T-cell (primary cell): ENCODE measurements at regions not wholly inside any gene's neighbourhood (a gene's known extent, or its start where the extent isn't known, plus 50 kb on each side); places are given as distances from the start of the nearest gene placed in this dataset.

Source experiments
- ATAC-seq, 4 experiments: fragments of 200-7000 bp in 3 of 4; fragments of 150-1000 bp in 1 of 4; cut with Tn5 transposase; replicated peaks in 1 of 4; 1 replicate in 3 of 4; 2 replicates in 1 of 4; pipeline ENCODE4 v1.10.0; 2021; ENCODE audit warnings: moderate library complexity in 3 of 4, mild to moderate bottlenecking in 2 of 4, moderate number of reproducible peaks in 1 of 4
- CTCF ChIA-PET, 2 donors: fragments of 300-600 bp; sonication (Branson Sonifier 250); formaldehyde crosslinking; loops; one replicate each; lab custom pipeline; 2022; ENCODE audit warnings: antibody characterized with exemption in 2 of 2; lab: Charles Lee
- POLR2A ChIA-PET, 2 donors: fragments of 300-600 bp; sonication (Branson Sonifier 250); formaldehyde crosslinking; loops; one replicate each; lab custom pipeline; 2022; ENCODE audit warnings: antibody characterized with exemption in 2 of 2; lab: Charles Lee
- DNase-seq, 35 experiments: peaks; one replicate each; pipeline versions ENCODE4 v3.0.0 to v3.0.0-alpha.2; 2013 to 2023
- H3K27ac ChIP-seq: one replicate; pipeline ENCODE4 v1.5.1; 2013; ENCODE audit warnings: low read length
- H3K27me3 ChIP-seq, 2 experiments: replicated peaks in 1 of 2; 1 replicate in 1 of 2; 2 replicates in 1 of 2; pipeline versions ENCODE4 v1.6.1 to v1.7.0; 2013; ENCODE audit warnings: low read length in 1 of 2, mixed read lengths in 1 of 2; ENCODE audit not compliant: control insufficient read depth in 2 of 2, insufficient read depth in 2 of 2; ENCODE audit errors: extremely low read depth in 1 of 2
- H3K36me3 ChIP-seq, 2 donors: 1 replicate in 1 of 2; 2 replicates in 1 of 2; pipeline versions ENCODE4 v1.6.1 to v1.7.0; 2013; ENCODE audit warnings: low read length in 1 of 2; ENCODE audit not compliant: control insufficient read depth in 2 of 2, insufficient read depth in 1 of 2; ENCODE audit errors: extremely low read depth in 1 of 2
- H3K4me1 ChIP-seq, 2 experiments: 1 replicate in 1 of 2; 2 replicates in 1 of 2; pipeline versions ENCODE4 v1.6.1 to v1.7.0; 2013; ENCODE audit warnings: low read length in 2 of 2, mixed read lengths in 1 of 2; ENCODE audit not compliant: insufficient read depth in 2 of 2, control insufficient read depth in 1 of 2; ENCODE audit errors: extremely low read depth in 1 of 2
- H3K4me3 ChIP-seq, 2 donors: 1 replicate in 1 of 2; 2 replicates in 1 of 2; pipeline versions ENCODE4 v1.5.1 to v1.7.0; 2013; ENCODE audit warnings: mild to moderate bottlenecking in 2 of 2, low read length in 1 of 2, moderate library complexity in 1 of 2; ENCODE audit not compliant: control insufficient read depth in 1 of 2; ENCODE audit errors: extremely low read depth in 1 of 2
- H3K9me3 ChIP-seq: 2 replicates; pipeline ENCODE4 v1.7.0; 2013
- H3K27ac Mint-ChIP-seq, 2 donors: one replicate each; pipeline ENCODE4 v1.8.0; 2020 to 2021; ENCODE audit warnings: mild to moderate bottlenecking in 2 of 2, mixed read lengths in 2 of 2
- H3K27me3 Mint-ChIP-seq, 2 donors: one replicate each; pipeline ENCODE4 v1.8.0; 2021 to 2022; ENCODE audit warnings: mixed read lengths in 2 of 2
- H3K36me3 Mint-ChIP-seq: one replicate; pipeline ENCODE4 v1.8.0; 2021; ENCODE audit warnings: mixed read lengths
- H3K4me1 Mint-ChIP-seq, 3 donors: one replicate each; pipeline ENCODE4 v1.8.0; 2020 to 2022; ENCODE audit warnings: mixed read lengths in 3 of 3, mild to moderate bottlenecking in 1 of 3
- H3K4me3 Mint-ChIP-seq, 3 donors: one replicate each; pipeline ENCODE4 v1.8.0; 2020 to 2022; ENCODE audit warnings: mild to moderate bottlenecking in 3 of 3, mixed read lengths in 3 of 3, moderate library complexity in 3 of 3
- H3K9me3 Mint-ChIP-seq, 3 donors: one replicate each; pipeline ENCODE4 v1.8.0; 2020 to 2022; ENCODE audit warnings: mixed read lengths in 3 of 3
- WGBS: methylation state at CpG from one replicate; pipeline ENCODE4 v1.1.5; 2013; ENCODE audit warnings: missing lambda C conversion rate; ENCODE audit not compliant: insufficient coverage; 5-methylcytosine and 5-hydroxymethylcytosine counted together

DNA sequence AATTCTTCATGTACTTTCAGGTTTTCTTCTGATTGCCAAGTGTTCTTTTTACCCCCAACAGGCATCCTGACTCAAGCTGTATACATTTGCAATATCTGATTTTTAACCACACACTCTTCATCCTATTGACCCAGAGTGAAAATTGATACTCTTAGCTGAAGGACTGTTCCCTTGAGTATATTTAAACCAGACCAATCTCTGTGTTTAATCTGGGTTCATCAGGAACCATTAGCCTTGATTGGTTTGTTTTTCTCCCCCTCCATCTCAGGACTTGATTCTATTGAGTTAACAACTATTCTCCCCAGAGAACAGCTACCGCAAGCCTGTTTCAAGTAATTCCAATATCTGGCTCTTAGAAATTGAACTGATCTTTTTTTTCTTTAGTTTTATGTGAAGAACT is 222.3 kb upstream of the NOVA1 start:
- Histone ChIP-seq H3K27me3 (no peaks in the 10 kb centered on the region), H3K4me1 (no peaks in the 10 kb centered on the region), H3K4me3 (no peak overlapping the region), H3K9me3 (no peaks in the 10 kb centered on the region), H3K36me3 (no peaks in the 10 kb centered on the region), H3K27ac (no peak overlapping the region)
- Mint-ChIP-seq H3K27me3 (no peaks in the 10 kb centered on the region), H3K4me1 (no peaks in the 10 kb centered on the region), H3K36me3 (no peaks in the 10 kb centered on the region), H3K27ac (no peak overlapping the region), H3K4me3 (no peak overlapping the region), H3K9me3 (peaks cover 13 to 31% (median 16%) of the 10 kb centered on the region in 3 donors)
- ChIA-PET POLR2A (no interaction called here), CTCF (no interaction called here)
- ATAC-seq (no peak), DNase-seq (no peak)
- WGBS, result no CpG with 5 or more reads among the region's 1 CpG

DNA sequence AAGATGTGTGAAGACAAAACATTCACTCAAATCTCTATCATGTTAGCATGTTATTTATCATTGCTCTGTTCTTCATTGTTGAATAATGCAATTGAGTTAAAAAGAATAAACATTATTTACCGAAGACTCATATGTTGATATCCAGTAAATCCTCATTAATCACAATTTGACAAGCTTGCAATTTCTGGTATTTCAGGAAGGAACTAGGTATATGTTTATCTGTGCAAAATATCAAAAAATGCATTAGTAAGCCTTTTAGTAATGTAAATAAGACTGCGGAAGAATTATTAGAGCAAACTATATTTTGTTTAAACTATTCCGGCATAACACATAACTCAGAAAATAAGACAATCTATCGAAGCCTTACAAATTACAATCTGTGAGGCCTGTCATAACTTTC is 222.7 kb upstream of the NOVA1 start:
- no peak overlapping the region for H3K4me3 ChIP-seq
- Mint-ChIP-seq H3K27me3 (no peaks in the 10 kb centered on the region), H3K4me3 (no peak overlapping the region), H3K27ac (no peak overlapping the region), H3K9me3 (peaks cover 13 to 28% (median 16%) of the 10 kb centered on the region in 3 donors), H3K4me1 (no peaks in the 10 kb centered on the region), H3K36me3 (no peaks in the 10 kb centered on the region)
- ATAC-seq (no peak), DNase-seq (no peak)
- no peaks in the 10 kb centered on the region for H3K27me3 ChIP-seq
- H3K36me3 ChIP-seq, result no peaks in the 10 kb centered on the region
- no peak overlapping the region for H3K27ac ChIP-seq
- POLR2A ChIA-PET, result no interaction called here
- no CpG with 5 or more reads among the region's 4 CpGs for WGBS
- H3K4me1 ChIP-seq, result no peaks in the 10 kb centered on the region
- H3K9me3 ChIP-seq, result no peaks in the 10 kb centered on the region
- CTCF ChIA-PET, result no interaction called here

DNA sequence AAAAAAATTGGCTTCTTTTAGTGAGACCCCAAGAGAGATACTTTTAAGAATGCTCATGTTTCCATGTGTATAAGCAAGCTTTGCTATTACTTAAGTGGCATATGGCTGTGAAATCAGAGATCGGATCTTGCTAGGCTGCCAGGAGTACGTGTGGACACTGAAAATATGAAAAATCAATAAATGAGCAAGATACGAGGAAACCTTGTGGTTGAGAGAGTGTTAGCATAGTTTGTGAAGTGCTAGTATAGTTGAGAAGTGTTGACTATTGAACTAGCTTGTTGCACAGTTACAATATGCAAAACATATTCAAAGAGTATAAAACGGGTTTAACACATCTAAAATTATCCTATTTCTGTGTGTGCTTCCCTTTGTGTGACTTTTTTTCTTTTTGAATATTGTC is 230.9 kb upstream of the NOVA1 start:
- no peaks in the 10 kb centered on the region for H3K27me3 ChIP-seq
- Mint-ChIP-seq H3K27ac (no peak overlapping the region), H3K36me3 (no peaks in the 10 kb centered on the region), H3K9me3 (peaks cover 10 to 34% (median 20%) of the 10 kb centered on the region in 3 donors), H3K4me1 (no peaks in the 10 kb centered on the region), H3K4me3 (no peak overlapping the region), H3K27me3 (no peaks in the 10 kb centered on the region)
- no peak overlapping the region for H3K27ac ChIP-seq
- CTCF ChIA-PET, result no interaction called here
- no peaks in the 10 kb centered on the region for H3K4me1 ChIP-seq
- H3K9me3 ChIP-seq, result no peaks in the 10 kb centered on the region
- POLR2A ChIA-PET, result no interaction called here
- no peaks in the 10 kb centered on the region for H3K36me3 ChIP-seq
- H3K4me3 ChIP-seq, result no peak overlapping the region
- DNase-seq, result no peak
- ATAC-seq, result no peak
- 100% methylated on average over 2 of the region's 4 CpGs for WGBS

DNA sequence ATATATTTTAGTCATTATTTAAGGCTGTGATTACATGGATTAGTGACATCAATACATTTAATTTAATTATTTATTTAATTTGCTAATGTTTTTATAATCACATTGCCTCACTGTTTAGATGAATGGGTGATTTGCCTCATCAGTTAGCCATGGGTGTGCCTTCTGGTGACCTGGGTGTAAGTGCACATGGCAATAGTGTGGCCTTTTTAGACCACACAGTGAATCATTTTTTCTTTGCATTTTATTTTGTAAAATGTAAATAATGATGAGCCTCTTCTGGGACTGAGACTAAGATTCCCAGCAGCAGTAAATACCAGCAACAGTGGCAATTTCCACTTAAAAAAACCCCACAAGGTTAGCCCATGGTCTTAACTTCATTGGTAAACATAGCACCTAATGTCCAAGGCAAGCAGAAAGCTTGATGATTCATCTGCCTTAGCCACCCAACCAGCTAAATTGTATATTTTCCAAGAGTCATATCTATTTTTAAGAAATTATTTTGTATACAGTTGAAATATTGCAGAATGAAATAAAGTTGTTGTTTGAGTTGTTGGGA is 235.9 kb upstream of the NOVA1 start:
- H3K27me3 ChIP-seq, result no peaks in the 10 kb centered on the region
- Mint-ChIP-seq H3K4me1 (no peaks in the 10 kb centered on the region), H3K27ac (no peak overlapping the region), H3K4me3 (no peak overlapping the region), H3K9me3 (peaks cover 8 to 22% (median 21%) of the 10 kb centered on the region in 3 donors), H3K36me3 (no peaks in the 10 kb centered on the region), H3K27me3 (no peaks in the 10 kb centered on the region)
- no peaks in the 10 kb centered on the region for H3K9me3 ChIP-seq
- ChIA-PET CTCF (no interaction called here), POLR2A (no interaction called here)
- no peak overlapping the region for H3K4me3 ChIP-seq
- no peak overlapping the region for H3K27ac ChIP-seq
- no peaks in the 10 kb centered on the region for H3K36me3 ChIP-seq
- no peak for DNase-seq
- no peaks in the 10 kb centered on the region for H3K4me1 ChIP-seq
- ATAC-seq, result no peak

DNA sequence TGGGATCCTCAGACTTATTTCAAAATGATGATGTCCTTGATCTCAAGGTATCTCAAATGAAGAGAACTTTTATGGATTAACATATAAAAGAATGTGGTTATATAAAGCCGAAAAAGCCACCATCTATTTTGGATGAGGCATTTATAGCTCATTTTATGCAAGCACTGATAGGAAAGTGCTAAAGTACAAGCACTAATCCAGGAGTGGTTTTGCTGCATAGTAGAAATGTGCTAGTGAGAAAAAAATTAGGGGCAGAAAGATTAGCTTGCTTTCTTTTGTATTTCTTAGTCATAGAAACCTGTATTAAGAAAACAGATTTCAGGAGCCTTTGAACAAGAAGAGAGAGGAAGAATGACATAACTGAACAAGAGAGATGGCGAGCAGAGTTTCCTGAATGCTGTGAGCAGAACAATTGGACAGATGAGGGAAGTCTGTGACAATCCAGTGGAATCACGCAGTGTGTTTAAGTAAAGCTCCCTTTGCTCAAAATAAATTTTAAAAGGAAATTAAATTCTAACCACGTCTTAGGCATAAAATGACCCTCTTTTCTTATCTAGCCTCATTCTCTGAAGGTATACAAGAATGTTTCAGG is 238.2 kb upstream of the NOVA1 start:
- no peaks in the 10 kb centered on the region for H3K27me3 ChIP-seq
- Mint-ChIP-seq H3K4me3 (no peak overlapping the region), H3K27ac (no peak overlapping the region), H3K27me3 (no peaks in the 10 kb centered on the region), H3K36me3 (no peaks in the 10 kb centered on the region), H3K4me1 (no peaks in the 10 kb centered on the region), H3K9me3 (peaks cover 4 to 27% (median 19%) of the 10 kb centered on the region in 3 donors)
- no peaks in the 10 kb centered on the region for H3K9me3 ChIP-seq
- ChIA-PET CTCF (no interaction called here), POLR2A (no interaction called here)
- no peaks in the 10 kb centered on the region for H3K4me1 ChIP-seq
- ATAC-seq, result no peak
- no peak overlapping the region for H3K27ac ChIP-seq
- no peak overlapping the region for H3K4me3 ChIP-seq
- no peak for DNase-seq
- no peaks in the 10 kb centered on the region for H3K36me3 ChIP-seq
- WGBS, result 17% methylated on average over 1 of the region's 4 CpGs

DNA sequence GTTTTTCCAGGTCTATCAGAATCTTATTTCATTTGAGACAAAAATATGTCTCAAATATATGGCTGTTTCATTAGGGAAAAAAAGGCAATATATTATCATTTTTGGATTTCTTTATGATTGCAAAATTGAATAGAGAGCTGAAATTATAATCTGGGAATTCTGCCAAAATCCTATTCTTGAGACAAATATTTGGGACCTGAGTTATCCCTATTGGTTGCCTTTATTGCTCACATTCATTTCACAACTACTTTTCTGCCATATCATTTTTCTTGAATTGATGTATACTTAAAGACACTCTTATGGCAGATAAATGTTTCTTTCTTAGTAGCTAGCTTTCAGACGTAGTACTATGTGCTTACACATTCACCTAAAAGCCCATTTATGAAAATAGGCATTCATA is 241.6 kb upstream of the NOVA1 start:
- peaks cover 4 to 29% (median 16%) of the 10 kb centered on the region in 3 donors for H3K9me3 Mint-ChIP-seq
- Histone ChIP-seq H3K9me3 (no peaks in the 10 kb centered on the region), H3K4me1 (no peaks in the 10 kb centered on the region), H3K27ac (no peak overlapping the region), H3K27me3 (no peaks in the 10 kb centered on the region), H3K4me3 (no peak overlapping the region), H3K36me3 (no peaks in the 10 kb centered on the region)
- H3K4me3 Mint-ChIP-seq, result no peak overlapping the region
- no peaks in the 10 kb centered on the region for H3K27me3 Mint-ChIP-seq
- H3K4me1 Mint-ChIP-seq, result no peaks in the 10 kb centered on the region
- no peak overlapping the region for H3K27ac Mint-ChIP-seq
- CTCF ChIA-PET, result no interaction called here
- no peak for DNase-seq
- WGBS, result no CpG with 5 or more reads among the region's 1 CpG
- POLR2A ChIA-PET, result no interaction called here
- no peak for ATAC-seq
- no peaks in the 10 kb centered on the region for H3K36me3 Mint-ChIP-seq

DNA sequence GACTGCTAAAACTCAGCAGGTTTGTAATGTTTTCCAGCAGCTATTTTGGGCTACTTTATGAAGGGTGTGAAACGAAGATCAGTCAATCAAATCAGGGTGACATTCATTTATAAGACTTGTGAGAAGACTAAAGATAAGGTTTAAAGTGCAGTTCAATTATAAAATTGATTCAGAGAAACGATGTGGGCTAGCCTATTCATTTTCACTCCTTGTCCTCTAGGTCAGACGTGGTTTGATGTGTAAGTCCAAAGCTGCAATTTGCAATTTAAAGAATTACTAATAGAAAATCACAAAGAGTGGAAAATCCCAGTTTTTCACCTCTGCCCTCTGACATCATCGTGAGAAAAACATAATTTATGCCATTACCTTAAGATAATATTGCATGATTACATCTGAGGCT is 243.5 kb upstream of the NOVA1 start:
- Histone ChIP-seq H3K4me3 (no peak overlapping the region), H3K4me1 (no peaks in the 10 kb centered on the region), H3K36me3 (no peaks in the 10 kb centered on the region), H3K9me3 (no peaks in the 10 kb centered on the region), H3K27ac (no peak overlapping the region), H3K27me3 (no peaks in the 10 kb centered on the region)
- H3K27me3 Mint-ChIP-seq, result no peaks in the 10 kb centered on the region
- ATAC-seq (no peak), DNase-seq (no peak)
- CTCF ChIA-PET, result no interaction called here
- no peak overlapping the region for H3K4me3 Mint-ChIP-seq
- POLR2A ChIA-PET, result no interaction called here
- WGBS, result 17% methylated on average over 1 of the region's 4 CpGs
- H3K36me3 Mint-ChIP-seq, result no peaks in the 10 kb centered on the region
- no peak overlapping the region for H3K27ac Mint-ChIP-seq
- H3K4me1 Mint-ChIP-seq, result no peaks in the 10 kb centered on the region
- peaks cover 14 to 33% (median 26%) of the 10 kb centered on the region in 3 donors for H3K9me3 Mint-ChIP-seq
